NCI-H2081 (cell line): ENCODE measurements at regions not wholly inside any gene's neighbourhood (a gene's known extent, or its start where the extent isn't known, plus 50 kb on each side); places are given as distances from the start of the nearest gene placed in this dataset.

Source experiments
- DNase-seq, 2 experiments: peaks; one replicate each; lab custom pipeline; 2025; lab: John Stamatoyannopoulos, UW

DNA sequence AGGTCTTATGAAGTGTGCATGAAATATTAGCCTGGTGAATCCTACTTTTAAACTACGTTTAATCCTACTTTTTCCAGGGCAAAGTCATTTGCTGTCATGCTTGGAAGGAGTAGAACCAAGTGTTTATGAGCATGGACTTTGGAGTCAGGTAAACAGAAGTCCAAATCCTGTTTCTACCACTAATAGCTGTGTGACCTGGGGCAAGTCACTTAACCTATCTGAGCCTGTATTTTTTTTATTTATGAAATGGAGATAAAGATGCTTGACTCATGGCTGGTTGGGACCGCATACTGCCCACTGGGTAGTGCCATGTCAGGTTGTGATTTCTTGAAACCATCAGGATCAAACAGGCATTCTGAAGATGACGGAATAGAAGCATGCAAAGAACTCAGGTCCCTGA, 249.6 kb downstream of the BAMBI start:
- DNase-seq, result no peak

DNA sequence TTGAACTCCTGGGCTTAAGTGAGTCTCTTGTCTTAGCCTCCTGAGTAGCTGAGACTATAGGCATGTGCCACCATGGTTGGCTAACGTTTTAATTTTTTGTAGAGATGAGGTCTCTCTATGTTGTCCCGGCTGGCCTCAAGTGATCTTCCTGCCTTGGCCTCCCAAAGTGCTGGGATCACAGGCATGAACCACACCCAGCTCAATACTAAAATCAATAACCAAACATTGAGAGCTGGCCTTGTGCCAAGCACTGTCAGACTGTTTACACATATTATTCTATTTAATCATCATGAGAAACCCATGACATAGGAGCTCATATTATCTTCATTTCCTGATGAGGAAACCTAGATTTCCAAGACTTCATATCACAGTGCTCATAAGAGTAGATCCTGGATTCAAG, 251.2 kb downstream of the BAMBI start:
- no peak for DNase-seq

DNA sequence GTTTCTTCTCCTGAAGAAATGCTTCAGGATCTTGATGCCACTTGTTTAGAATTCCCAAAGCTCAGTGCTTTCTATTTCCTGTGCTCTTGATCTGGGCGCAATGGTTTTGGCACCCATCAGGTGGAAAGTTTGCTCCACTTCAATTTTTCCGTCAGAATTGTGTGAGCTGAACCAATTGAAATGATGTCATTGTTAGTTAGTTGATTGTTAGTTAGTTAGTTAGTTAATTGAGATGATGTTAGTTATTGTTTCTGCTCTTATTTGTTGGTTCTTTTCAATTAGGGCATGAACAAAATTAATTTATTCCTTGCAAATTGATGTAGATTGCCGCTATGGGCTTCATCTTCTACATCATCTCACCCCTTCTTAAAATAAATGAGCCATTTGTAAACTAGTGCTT, 252.6 kb downstream of the BAMBI start:
- no peak for DNase-seq

DNA sequence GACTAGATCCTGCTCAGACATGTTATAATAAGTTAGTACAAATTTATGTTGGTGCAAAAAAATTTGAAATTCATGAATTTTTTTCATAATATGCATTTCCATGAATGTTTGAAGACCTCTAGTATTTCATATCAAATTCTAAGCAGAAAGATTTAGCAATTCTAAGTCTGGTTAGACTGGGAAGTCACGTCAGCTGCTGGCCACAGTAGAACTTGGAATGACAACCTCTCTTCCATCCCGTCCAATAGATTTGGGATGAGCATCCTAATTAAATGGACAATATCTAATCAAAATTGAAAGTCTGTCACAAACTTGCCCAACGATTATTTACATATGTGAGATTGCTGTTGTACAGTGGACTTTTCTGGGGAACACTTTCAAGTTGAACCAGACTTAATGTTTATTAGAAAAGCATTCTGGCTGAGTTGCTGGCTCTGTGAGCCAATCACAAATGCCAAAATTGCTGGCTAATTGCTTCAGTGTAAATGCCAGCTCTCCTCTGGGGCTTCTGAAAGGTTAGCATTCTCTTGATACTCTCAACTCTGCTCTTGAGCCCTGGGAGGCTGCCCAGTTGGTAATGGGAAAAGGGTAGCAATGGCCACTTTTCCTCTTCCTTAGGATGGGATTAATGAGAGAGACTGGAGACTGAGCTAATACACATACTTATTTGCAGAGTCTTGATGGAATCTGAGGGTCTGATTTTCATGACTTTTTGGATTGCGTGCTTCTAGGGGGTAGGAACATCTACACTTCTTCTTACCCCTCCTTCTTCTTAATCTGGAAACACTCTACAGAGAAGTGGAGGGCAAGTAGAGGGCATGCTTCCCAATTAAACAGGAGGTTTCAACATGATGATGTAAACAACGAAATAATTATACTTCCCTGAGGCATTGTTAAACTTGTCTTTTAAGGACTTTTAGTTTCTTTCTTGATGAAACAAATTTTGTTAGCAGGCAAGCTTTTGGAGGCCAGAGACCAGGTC, 253.5 kb downstream of the BAMBI start:
- no peak for DNase-seq

DNA sequence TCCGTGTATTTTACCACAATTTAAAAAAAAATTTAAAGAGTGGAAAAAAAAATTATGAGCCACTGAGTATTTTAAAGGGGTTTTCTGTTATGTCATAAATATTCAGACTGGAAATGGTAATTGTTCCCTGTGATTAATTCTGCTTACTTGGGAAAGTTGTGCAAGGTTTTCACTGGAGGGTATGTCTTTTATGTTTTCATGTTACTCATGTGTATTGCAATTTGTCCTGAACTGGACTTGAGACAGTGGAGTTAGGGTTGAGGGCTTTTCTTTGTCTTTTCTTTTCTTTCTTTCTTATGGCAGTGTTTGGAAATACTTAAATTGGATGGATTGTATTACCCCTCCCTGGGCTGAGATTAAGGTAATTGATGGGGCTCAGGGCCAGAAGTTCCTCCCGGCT, 257.7 kb downstream of the BAMBI start:
- DNase-seq, result no peak

DNA sequence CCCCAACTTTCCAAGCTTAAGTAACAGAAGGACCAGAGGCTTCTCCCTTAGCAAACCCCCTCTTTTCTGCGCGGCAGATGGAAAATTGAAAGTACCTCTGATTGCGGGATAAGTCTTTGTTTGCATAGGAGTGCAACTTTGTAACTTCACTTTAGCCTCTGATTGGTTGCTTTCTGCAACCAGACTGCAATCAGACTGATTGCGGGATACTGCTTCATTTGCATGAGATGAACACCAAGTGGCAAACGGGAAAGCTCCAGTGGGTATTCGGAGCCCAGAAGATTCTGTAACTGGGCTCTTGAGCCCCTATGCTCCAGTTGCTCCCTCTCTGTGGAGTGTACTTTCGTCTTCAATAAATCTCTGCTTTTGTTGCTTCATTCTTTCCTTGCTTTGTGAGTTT, 260.6 kb downstream of the BAMBI start:
- no peak for DNase-seq

GRCh38 chr10:28938745-28939144, 261.4 kb downstream of the BAMBI start:
- DNase-seq, result no peak

DNA sequence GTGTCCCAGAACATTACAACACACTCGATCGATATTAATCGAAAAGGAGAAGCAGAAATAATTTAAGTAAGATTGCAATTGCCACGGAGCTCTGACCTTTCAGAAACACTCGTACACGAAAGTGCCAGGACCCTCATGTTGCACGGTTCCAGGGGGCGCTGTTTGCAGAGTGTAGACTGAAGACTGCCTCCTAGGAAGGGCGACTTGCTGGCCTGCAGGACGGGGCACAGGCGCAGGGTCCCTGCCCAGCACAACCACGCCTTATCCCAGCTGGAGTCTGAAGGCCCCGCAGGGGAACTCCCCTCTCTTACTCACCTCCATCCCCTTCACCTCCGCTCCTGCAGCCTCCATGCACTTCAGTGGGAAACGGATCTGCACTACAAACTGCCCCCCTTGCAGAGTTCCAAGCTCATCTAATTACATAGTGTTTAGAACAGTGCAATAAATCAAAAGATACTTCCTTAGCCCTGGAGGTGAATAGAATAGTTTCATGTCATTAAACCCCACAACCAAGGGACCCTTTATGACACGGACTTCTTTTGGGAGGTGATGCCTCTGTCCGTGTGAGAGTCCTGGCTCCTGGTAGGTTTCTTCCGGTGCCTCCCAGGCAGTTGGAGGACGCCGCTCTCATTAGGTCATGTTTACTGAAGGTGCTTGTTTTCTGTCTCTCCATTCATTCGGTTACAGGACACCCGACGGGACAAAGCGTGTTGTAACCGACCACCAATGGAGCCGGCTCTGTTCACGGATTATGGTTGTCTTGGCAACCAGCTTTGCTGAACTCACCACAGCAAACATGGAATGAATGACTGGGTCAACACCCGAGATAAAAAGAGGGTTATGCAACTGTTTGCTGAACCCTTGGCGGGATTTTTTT, 262.2 kb downstream of the BAMBI start:
- DNase-seq, result peak; percentile 92 to 98

GRCh38 chr10:28940158-28940888, 263.0 kb downstream of the BAMBI start:
- DNase-seq, result peak; percentile 46 to 83

DNA sequence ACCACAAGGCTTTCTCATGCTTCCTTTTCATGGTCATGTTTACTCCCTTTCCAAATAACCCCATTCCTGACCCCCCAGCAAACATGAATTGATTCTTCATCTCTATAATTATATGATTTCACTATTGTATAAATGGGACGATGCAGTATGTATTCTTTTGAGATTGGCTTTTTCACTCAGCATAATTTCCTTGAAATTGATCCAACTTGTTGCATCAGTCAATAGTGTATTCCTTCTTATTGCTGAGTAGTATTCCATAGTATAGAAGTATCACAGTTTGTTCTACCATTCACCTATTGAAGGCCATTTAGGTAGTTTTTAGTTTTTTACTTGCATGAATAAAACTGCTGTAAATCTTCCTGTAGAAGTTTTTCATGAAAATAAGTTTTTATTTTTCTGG, 264.7 kb downstream of the BAMBI start:
- no peak for DNase-seq

DNA sequence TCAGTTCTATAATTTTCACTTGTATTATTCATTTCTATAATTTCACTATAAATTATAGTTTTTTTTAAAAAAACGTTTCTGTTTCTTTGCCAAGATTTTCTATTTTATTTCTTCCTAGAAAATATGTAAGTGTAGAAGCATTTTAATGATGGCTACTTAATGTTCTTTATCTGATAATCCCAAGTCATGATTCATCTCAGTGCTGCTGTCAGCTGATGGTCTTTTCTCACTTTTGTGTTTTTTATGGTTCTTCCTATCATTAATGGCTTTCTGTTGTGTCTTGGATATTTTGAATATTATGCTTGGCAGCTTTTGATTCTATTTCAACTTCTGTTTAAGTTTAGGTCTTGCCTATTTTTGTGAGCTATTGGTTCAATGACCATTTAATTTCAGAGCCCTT, 268.6 kb downstream of the BAMBI start:
- DNase-seq, result no peak

- DNase-seq, result no peak
Observed at GRCh38 chr10:28946479-28946878, 269.2 kb downstream of the BAMBI start.

DNA sequence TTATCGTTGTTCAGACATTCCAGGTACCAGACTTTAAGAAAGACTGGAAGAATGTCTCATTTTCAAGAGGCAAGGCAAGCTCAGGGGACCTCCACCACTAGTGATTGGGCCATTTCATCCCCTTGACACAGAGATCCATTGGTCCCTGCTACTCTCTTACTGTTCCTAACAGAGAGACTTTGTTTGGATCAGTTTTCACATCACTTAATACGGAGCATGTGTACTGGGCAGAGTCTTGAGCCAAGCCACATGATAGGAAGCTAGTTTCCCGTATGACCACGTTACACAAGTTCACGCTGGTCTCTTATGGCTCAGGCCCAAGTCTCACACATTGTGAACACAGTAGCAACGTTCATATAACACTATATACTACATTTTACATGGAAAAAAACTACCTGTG, 269.9 kb downstream of the BAMBI start:
- no peak for DNase-seq

GRCh38 chr10:28948046-28948445, 270.7 kb downstream of the BAMBI start:
- DNase-seq, result no peak

DNA sequence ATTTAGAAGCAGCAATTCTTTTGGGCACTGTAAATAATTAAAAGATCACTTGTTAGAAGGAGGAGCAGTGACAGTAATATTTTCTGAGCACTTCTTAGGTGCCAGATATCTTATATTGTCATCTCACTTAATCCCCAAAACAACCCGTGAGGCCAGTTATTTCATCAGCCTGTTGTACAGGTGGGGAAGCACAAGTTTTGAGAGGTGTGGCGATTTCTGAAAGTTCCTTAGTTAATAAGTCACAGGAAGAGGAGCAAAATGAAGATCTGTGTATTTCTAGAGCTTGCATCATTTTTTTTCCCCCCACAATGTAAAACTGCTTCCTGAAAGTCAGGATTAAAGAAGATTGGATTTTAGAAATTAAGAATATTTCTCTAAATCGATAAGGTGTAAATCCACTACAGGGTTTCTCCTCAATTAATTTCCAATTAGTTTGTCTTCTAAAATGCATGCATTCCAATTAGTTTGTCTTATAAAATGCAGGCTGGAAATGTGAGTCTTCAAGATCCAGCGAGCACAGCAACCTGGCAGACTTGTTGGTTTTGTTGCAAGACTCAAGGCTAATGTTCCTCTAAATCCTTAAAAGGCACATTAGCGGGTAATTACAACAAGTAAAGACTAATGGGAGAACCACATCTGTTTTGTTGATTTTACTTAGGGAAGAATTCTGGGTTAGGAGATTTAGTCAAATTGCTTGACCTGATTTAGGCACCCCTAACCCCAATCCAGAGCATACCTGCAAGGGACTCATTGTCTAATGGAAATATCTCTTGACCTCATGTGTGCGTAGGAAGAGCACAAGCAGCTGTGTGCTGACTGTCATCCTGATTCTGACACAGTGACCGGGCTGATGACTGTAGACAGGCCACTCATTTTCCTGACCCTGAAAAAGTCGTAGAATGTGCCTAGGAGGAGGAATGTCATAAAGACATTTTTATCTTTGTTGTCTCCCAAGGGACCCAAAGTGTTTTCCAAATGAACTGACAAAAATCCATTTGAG, 272.0 kb downstream of the BAMBI start:
- no peak for DNase-seq

GRCh38 chr10:28951484-28951883, 274.2 kb downstream of the BAMBI start:
- DNase-seq, result no peak

DNA sequence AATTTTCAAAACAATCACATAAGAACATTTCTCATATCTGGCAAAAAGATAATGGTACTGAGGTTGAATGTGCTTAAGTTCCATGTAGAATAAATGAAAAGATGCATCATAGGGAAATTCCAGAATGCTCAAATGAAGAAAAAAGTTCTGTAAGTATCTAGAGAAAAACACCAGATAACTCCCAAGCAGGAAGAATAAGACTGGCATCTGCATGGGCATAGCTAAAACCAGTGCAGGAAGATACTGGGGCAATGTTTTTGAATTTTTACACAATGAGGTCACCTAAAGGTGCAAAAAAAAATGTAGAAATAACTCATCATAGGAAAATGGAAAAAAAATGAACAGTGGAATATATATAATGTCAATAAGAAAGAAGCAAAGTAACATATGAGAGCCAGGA, 275.2 kb downstream of the BAMBI start:
- no peak for DNase-seq

GRCh38 chr10:28954211-28954610, 276.9 kb downstream of the BAMBI start:
- DNase-seq, result no peak

DNA sequence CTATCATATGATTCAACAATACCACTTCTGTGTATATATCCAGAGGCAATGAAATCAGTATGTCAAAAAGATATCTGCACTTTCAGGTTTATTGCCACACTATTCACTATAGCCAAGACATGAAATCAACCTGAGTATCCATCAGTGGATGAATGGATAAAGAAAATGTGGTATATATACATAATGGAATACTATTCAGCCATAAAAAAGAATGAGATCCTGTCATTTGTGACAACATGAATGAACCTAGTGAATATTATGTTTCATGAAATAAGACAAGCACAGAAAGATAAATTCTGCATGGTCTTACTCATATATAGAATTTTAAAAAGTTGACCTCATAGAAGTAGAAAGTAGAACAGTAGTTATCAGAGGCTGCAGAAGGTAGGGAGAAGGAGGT, 281.1 kb downstream of the BAMBI start:
- DNase-seq, result no peak

DNA sequence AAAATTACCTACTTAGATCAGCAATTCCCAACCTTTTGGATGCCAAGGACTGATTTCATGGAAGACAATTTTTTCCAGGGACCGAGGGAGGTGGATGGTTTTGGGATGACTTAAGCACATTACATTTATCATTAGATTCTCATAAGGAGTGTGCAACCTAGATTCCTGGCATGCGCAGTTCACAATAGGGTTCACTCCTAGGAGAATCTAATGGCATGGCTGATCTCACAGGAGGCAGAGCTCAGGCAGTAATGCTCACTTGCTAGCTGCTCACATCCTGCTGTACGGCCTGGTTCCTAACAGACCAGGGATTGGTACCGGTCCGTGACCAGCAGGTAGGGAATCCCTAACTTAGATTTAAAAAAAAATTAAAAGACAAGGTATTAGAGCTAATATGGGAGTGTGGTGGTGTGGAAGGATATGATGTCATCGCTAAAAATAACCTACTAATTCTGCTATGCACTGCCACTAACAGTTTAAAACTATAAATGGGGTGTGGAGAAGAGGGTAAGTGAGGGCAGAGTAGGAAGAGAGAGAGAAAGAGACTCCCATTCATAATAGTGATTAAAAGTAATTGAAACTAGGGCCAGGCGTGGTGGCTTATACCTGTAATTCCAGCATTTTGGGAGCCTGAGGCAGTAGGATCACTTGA, 282.7 kb downstream of the BAMBI start:
- DNase-seq, result no peak
